Ishikawa (cell line): ENCODE measurements at regions not wholly inside any gene's neighbourhood (a gene's known extent, or its start where the extent isn't known, plus 50 kb on each side); places are given as distances from the start of the nearest gene placed in this dataset.

ENCODE experiments used
- CEBPB ChIP-seq: IDR thresholded peaks from 2 replicates; pipeline ENCODE4 v1.6.1; 2012
- CREB1 ChIP-seq: IDR thresholded peaks from 2 replicates; pipeline ENCODE4 v1.6.1; 2012; ENCODE audit warnings: low read depth
- EGR1 ChIP-seq: IDR thresholded peaks from 2 replicates; pipeline ENCODE4 v1.6.1; 2012
- EP300 ChIP-seq: IDR thresholded peaks from 2 replicates; pipeline ENCODE4 v1.6.1; 2012; ENCODE audit warnings: borderline replicate concordance
- FOXM1 ChIP-seq: IDR thresholded peaks from 2 replicates; pipeline ENCODE4 v1.6.1; 2012; ENCODE audit warnings: low read depth, borderline replicate concordance
- NFIC ChIP-seq: IDR thresholded peaks from 2 replicates; pipeline ENCODE4 v1.6.1; 2012
- RAD21 ChIP-seq: IDR thresholded peaks from 2 replicates; pipeline ENCODE4 v1.6.1; 2012; ENCODE audit warnings: low read depth
- TAF1 ChIP-seq: IDR thresholded peaks from 2 replicates; pipeline ENCODE4 v1.6.1; 2012; ENCODE audit warnings: low read depth, mild to moderate bottlenecking
- TCF12 ChIP-seq: IDR thresholded peaks from 2 replicates; pipeline ENCODE4 v1.6.1; 2012; ENCODE audit warnings: low read depth
- TEAD4 ChIP-seq: IDR thresholded peaks from 2 replicates; pipeline ENCODE4 v1.6.1; 2012
- USF1 ChIP-seq: IDR thresholded peaks from 2 replicates; pipeline ENCODE4 v1.6.1; 2012
- YY1 ChIP-seq: IDR thresholded peaks from 2 replicates; pipeline ENCODE4 v1.6.1; 2012; ENCODE audit warnings: low read depth
- ZBTB7A ChIP-seq: IDR thresholded peaks from 2 replicates; pipeline ENCODE4 v1.6.1; 2012; ENCODE audit warnings: low read depth
- TF ChIP-seq, protein P1 (sequence below): IDR thresholded peaks from 2 replicates; pipeline ENCODE4 v1.6.1; 2012
- TF ChIP-seq, protein P2 (sequence below): IDR thresholded peaks from 2 replicates; pipeline ENCODE4 v1.6.1; 2012; ENCODE audit warnings: low read depth, mild to moderate bottlenecking

GRCh38 chr1:182257369-182258063 is 134.1 kb downstream of the GLUL start:
- TF ChIP-seq TEAD4 = no peak
- TF ChIP-seq EP300 = no peak
- TF ChIP-seq, protein P1, sequence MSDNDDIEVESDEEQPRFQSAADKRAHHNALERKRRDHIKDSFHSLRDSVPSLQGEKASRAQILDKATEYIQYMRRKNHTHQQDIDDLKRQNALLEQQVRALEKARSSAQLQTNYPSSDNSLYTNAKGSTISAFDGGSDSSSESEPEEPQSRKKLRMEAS = no peak
- TF ChIP-seq, protein P2, sequence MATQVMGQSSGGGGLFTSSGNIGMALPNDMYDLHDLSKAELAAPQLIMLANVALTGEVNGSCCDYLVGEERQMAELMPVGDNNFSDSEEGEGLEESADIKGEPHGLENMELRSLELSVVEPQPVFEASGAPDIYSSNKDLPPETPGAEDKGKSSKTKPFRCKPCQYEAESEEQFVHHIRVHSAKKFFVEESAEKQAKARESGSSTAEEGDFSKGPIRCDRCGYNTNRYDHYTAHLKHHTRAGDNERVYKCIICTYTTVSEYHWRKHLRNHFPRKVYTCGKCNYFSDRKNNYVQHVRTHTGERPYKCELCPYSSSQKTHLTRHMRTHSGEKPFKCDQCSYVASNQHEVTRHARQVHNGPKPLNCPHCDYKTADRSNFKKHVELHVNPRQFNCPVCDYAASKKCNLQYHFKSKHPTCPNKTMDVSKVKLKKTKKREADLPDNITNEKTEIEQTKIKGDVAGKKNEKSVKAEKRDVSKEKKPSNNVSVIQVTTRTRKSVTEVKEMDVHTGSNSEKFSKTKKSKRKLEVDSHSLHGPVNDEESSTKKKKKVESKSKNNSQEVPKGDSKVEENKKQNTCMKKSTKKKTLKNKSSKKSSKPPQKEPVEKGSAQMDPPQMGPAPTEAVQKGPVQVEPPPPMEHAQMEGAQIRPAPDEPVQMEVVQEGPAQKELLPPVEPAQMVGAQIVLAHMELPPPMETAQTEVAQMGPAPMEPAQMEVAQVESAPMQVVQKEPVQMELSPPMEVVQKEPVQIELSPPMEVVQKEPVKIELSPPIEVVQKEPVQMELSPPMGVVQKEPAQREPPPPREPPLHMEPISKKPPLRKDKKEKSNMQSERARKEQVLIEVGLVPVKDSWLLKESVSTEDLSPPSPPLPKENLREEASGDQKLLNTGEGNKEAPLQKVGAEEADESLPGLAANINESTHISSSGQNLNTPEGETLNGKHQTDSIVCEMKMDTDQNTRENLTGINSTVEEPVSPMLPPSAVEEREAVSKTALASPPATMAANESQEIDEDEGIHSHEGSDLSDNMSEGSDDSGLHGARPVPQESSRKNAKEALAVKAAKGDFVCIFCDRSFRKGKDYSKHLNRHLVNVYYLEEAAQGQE = no peak
- no peak for TF ChIP-seq YY1
- TF ChIP-seq USF1 = no peak
- TF ChIP-seq TCF12 = no peak
- TF ChIP-seq CREB1 = no peak
- no peak for TF ChIP-seq TAF1

GRCh38 chr1:182256931-182257330 is 134.7 kb downstream of the GLUL start:
- TF ChIP-seq ZBTB7A (no peak), EGR1 (no peak), TEAD4 (no peak), NFIC (no peak), FOXM1 (no peak), TCF12 (no peak), RAD21 (no peak), EP300 (no peak), USF1 (no peak), YY1 (no peak), CEBPB (no peak), CREB1 (no peak), TAF1 (no peak)
- TF ChIP-seq, protein P1 = no peak
- TF ChIP-seq, protein P2 = no peak

- TF ChIP-seq EGR1 (no peak), TEAD4 (no peak)
These were observed 136.1 kb downstream of the GLUL start for GRCh38 chr1:182255494-182255893.

- TF ChIP-seq RAD21 = no peak
These were observed 138.2 kb downstream of the GLUL start for GRCh38 chr1:182253319-182253860.

DNA sequence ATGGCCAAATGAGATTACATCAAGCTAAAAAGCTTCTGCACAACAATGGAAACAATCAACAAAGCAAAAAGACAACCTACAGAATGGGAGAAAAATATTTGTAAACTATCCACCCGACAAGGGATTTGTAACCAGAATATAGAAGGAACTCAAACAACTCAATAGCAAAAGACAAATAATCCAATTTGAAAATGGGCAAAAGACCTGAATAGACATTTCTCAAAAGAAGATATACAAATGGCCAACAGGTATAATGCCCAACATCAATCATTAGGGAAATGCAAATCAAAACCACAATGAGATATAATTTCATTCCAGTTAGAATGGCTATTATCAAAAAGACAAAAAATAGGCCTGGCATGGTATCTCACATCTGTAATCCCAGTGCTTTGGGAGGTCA is 140.0 kb downstream of the GLUL start:
- no peak for TF ChIP-seq ZBTB7A

DNA sequence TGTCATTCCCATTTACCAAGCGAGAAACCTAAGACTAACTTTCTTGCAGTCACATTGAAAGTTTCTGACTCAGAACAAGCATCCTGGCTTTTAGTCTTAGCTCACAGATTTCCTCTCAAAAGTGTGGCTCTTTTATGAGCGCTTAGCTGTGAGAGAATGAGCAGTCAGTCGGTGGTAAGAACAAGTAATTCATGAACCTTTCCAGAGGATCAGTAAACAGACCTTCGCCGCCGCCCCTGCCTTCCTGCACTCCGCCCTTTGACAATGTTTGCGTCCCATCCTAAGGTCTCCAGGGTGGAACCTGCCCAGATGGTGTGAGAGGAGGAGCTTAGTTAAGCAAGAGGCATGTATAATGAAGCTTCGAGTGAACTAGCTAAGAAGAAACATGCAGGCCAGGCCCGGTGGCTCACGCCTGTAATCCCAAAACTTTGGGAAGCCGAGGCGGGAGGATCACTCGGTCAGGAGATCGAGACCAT is 142.4 kb downstream of the GLUL start:
- TF ChIP-seq, protein P1 = no peak
- TF ChIP-seq USF1 = no peak
- TF ChIP-seq TEAD4 = no peak
- TF ChIP-seq RAD21 = no peak
- no peak for TF ChIP-seq CREB1
- TF ChIP-seq TAF1 = no peak
- no peak for TF ChIP-seq FOXM1
- TF ChIP-seq EP300 = no peak
- no peak for TF ChIP-seq YY1
- no peak for TF ChIP-seq ZBTB7A
- no peak for TF ChIP-seq NFIC
- TF ChIP-seq TCF12 = no peak
- no peak for TF ChIP-seq CEBPB
- no peak for TF ChIP-seq EGR1
- TF ChIP-seq, protein P2 = no peak
